ENCODE measurements at regions not wholly inside any gene's neighbourhood (a gene's known extent, or its start where the extent isn't known, plus 50 kb on each side); places are given as distances from the start of the nearest gene placed in this dataset.

DNA sequence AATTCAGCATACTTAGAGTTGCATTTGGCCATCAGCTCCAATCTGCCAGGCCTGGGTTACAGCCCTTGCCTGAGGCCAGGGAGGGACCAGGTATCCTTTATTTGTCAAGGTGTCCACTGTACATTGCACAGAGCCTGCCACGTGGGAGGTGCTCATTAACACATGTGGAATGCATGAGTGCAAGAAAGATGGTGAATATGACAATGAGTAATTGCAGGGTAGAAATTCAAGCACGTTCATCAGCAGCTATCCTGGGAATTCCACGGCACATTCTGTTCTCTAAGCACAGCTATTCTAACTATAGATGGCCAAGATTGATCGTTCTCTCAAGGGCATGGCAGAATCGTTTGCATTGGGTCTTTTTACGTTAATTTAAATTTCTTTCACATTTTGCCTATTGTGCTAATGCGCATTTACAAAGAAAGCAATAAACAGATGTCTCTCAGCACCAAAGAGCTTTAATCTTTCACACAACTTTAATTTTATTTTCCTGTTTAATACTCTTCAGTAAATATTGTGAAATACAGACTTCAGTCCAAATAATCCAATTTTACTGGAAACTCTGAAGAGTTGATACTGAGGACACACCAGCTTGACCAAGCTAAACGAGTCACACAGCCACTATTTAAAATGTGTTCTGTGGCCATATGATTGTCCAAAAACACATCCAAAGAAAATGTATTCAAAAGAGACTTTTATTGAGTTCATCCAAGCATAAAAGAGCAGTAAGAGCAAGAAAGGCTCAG is 1025.7 kb upstream of the TMEM132C start:
- DNase-seq (ENCODE audit: low spot score), result peak; percentile 85
- TF ChIP-seq, protein P1, sequence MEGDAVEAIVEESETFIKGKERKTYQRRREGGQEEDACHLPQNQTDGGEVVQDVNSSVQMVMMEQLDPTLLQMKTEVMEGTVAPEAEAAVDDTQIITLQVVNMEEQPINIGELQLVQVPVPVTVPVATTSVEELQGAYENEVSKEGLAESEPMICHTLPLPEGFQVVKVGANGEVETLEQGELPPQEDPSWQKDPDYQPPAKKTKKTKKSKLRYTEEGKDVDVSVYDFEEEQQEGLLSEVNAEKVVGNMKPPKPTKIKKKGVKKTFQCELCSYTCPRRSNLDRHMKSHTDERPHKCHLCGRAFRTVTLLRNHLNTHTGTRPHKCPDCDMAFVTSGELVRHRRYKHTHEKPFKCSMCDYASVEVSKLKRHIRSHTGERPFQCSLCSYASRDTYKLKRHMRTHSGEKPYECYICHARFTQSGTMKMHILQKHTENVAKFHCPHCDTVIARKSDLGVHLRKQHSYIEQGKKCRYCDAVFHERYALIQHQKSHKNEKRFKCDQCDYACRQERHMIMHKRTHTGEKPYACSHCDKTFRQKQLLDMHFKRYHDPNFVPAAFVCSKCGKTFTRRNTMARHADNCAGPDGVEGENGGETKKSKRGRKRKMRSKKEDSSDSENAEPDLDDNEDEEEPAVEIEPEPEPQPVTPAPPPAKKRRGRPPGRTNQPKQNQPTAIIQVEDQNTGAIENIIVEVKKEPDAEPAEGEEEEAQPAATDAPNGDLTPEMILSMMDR (IDR thresholded peaks at IDR 0.05; ENCODE audit: poor library complexity, severe bottlenecking), result no peak
- H3K4me1 ChIP-seq (ENCODE audit: insufficient read depth, poor library complexity, severe bottlenecking), result peaks cover 26% of the 10 kb centered on the region
- no peaks in the 10 kb centered on the region for H3K27me3 ChIP-seq (ENCODE audit: insufficient read depth, poor library complexity, severe bottlenecking)
- ATAC-seq (ENCODE audit: low read depth), result peak; percentile 93
- peak overlapping the region; percentile 63 for H3K27ac ChIP-seq (ENCODE audit: poor library complexity, severe bottlenecking)
- no peaks in the 10 kb centered on the region for H3K9me3 ChIP-seq (ENCODE audit: severe bottlenecking)
- no peak overlapping the region for H3K4me3 ChIP-seq (ENCODE audit: severe bottlenecking)
- H3K36me3 ChIP-seq (ENCODE audit: low read depth), result no peaks in the 10 kb centered on the region

DNA sequence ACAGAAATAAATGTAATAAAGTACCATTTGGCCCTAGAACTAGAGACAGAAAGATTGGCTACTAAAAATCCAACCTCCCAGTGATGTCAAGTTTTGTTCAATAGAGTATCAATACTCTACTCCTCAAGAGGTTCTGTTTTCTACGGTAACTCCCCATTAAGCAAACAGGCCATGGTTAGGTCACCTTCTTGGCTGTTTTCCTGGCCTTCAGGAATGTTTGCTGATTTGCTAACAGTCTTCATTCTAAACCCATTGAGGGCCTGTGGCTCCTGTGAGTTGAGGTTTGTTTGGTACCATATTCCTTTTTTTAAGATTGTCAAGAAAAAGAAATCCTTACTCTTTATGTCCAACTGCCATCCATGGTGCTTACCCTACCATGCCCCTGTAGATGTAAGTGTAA is 1022.0 kb upstream of the TMEM132C start:
- Histone ChIP-seq H3K27me3 (ENCODE audit: insufficient read depth, poor library complexity, severe bottlenecking) (no peaks in the 10 kb centered on the region), H3K36me3 (ENCODE audit: low read depth) (no peaks in the 10 kb centered on the region), H3K9me3 (ENCODE audit: severe bottlenecking) (no peaks in the 10 kb centered on the region), H3K4me1 (ENCODE audit: insufficient read depth, poor library complexity, severe bottlenecking) (peaks cover 17% of the 10 kb centered on the region), H3K4me3 (ENCODE audit: severe bottlenecking) (no peak overlapping the region), H3K27ac (ENCODE audit: poor library complexity, severe bottlenecking) (no peak overlapping the region)
- TF ChIP-seq, protein P1 (IDR thresholded peaks at IDR 0.05; ENCODE audit: poor library complexity, severe bottlenecking), result no peak
- no peak for ATAC-seq (ENCODE audit: low read depth)
- no peak for DNase-seq (ENCODE audit: low spot score)

DNA sequence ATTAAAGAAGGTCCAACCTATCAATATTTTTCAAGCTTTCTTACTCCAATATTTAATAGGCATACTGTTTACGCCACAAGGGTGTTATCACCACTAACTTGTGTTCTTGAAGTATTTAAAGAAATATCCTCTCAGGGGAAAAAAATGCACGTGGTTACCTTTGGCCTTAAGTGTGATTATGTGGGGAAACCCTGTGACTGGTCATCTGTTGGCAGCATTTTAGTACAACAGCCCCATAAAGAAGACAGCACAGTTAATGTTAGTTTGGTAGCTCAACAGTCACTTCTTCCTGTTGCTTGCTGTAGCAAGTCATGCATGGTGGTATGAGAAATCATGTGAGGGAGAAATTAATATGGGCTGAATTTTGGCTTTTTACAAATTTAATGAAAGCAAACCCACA is 1021.5 kb upstream of the TMEM132C start:
- DNase-seq (ENCODE audit: low spot score), result no peak
- peaks cover 17% of the 10 kb centered on the region for H3K4me1 ChIP-seq (ENCODE audit: insufficient read depth, poor library complexity, severe bottlenecking)
- H3K27me3 ChIP-seq (ENCODE audit: insufficient read depth, poor library complexity, severe bottlenecking), result no peaks in the 10 kb centered on the region
- H3K4me3 ChIP-seq (ENCODE audit: severe bottlenecking), result no peak overlapping the region
- no peak for ATAC-seq (ENCODE audit: low read depth)
- H3K9me3 ChIP-seq (ENCODE audit: severe bottlenecking), result no peaks in the 10 kb centered on the region
- H3K36me3 ChIP-seq (ENCODE audit: low read depth), result no peaks in the 10 kb centered on the region
- TF ChIP-seq, protein P1 (IDR thresholded peaks at IDR 0.05; ENCODE audit: poor library complexity, severe bottlenecking), result no peak
- H3K27ac ChIP-seq (ENCODE audit: poor library complexity, severe bottlenecking), result no peak overlapping the region

DNA sequence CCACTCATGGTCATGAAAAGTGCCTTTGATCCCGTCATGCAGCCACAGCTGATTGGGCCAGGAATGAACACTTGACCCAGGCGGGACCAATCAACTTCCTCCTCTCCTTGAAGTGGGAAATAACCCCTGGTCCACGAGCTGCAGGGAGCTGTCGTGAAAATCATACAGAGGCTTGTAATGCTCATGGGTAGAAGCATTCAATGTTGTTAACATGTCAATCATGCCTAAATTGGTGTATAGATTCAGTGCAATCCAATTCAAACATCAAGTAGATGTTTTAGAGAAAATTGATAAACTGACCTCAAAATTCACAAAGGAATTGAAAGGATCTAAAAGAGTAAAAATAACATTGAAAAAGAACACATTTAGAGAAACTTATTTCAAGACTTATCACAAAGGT is 1019.0 kb upstream of the TMEM132C start:
- H3K36me3 ChIP-seq (ENCODE audit: low read depth), result no peaks in the 10 kb centered on the region
- no peaks in the 10 kb centered on the region for H3K27me3 ChIP-seq (ENCODE audit: insufficient read depth, poor library complexity, severe bottlenecking)
- no peaks in the 10 kb centered on the region for H3K9me3 ChIP-seq (ENCODE audit: severe bottlenecking)
- no peak overlapping the region for H3K4me3 ChIP-seq (ENCODE audit: severe bottlenecking)
- H3K27ac ChIP-seq (ENCODE audit: poor library complexity, severe bottlenecking), result no peak overlapping the region
- TF ChIP-seq, protein P1 (IDR thresholded peaks at IDR 0.05; ENCODE audit: poor library complexity, severe bottlenecking), result no peak
- no peak for ATAC-seq (ENCODE audit: low read depth)
- no peak for DNase-seq (ENCODE audit: low spot score)
- peaks cover 2% of the 10 kb centered on the region for H3K4me1 ChIP-seq (ENCODE audit: insufficient read depth, poor library complexity, severe bottlenecking)

DNA sequence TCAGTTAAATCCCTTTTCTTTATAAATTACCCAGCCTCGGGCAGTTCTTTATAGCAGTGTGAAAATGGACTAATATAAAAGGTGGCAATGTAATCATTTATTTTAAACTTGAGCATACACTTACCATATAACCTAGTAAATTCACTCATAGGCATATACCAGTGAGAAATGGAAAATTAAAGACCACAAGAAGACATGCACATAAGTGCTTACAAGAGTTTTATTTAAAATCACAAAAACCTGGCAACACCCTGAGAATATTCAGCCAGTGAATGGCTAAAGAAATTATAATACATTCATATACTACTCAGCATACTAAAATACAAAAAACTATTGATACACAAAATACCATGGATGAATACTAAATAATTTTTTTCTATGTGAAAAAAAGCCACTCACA is 1017.5 kb upstream of the TMEM132C start:
- H3K27me3 ChIP-seq (ENCODE audit: insufficient read depth, poor library complexity, severe bottlenecking), result no peaks in the 10 kb centered on the region
- DNase-seq (ENCODE audit: low spot score) (no peak), ATAC-seq (ENCODE audit: low read depth) (no peak)
- no peak overlapping the region for H3K4me3 ChIP-seq (ENCODE audit: severe bottlenecking)
- TF ChIP-seq, protein P1 (IDR thresholded peaks at IDR 0.05; ENCODE audit: poor library complexity, severe bottlenecking), result no peak
- H3K9me3 ChIP-seq (ENCODE audit: severe bottlenecking), result no peaks in the 10 kb centered on the region
- H3K36me3 ChIP-seq (ENCODE audit: low read depth), result no peaks in the 10 kb centered on the region
- H3K4me1 ChIP-seq (ENCODE audit: insufficient read depth, poor library complexity, severe bottlenecking), result peaks cover 2% of the 10 kb centered on the region
- no peak overlapping the region for H3K27ac ChIP-seq (ENCODE audit: poor library complexity, severe bottlenecking)
